GM19438 (cell line): ENCODE measurements at regions not wholly inside any gene's neighbourhood (a gene's known extent, or its start where the extent isn't known, plus 50 kb on each side); places are given as distances from the start of the nearest gene placed in this dataset.

ENCODE experiments used
- ATAC-seq: cut with Tn5 transposase; IDR thresholded peaks from one replicate; pipeline ENCODE4 v1.9.1; 2021; ENCODE audit warnings: low read depth; ENCODE audit not compliant: unreplicated experiment

GRCh38 chr4:155077452-155078229 is 130.8 kb upstream of the NPY2R start:
- ATAC-seq = no peak

- no peak for ATAC-seq
Measured at GRCh38 chr4:155079871-155080270, 128.6 kb upstream of the NPY2R start.

GRCh38 chr4:155081222-155081621 is 127.2 kb upstream of the NPY2R start:
- ATAC-seq = no peak

- ATAC-seq = no peak
Measured at GRCh38 chr4:155085843-155086530, 122.4 kb upstream of the NPY2R start.

GRCh38 chr4:155094201-155094820 is 114.1 kb upstream of the NPY2R start:
- ATAC-seq = no peak

- ATAC-seq = no peak
Measured at GRCh38 chr4:155099231-155099630, 109.2 kb upstream of the NPY2R start.

GRCh38 chr4:155106629-155107028 is 101.8 kb upstream of the NPY2R start:
- ATAC-seq = no peak

- ATAC-seq = no peak
Measured at GRCh38 chr4:155107059-155107458, 101.4 kb upstream of the NPY2R start.

- ATAC-seq = no peak
Measured at GRCh38 chr4:155114790-155115189, 93.6 kb upstream of the NPY2R start.

GRCh38 chr4:155119006-155119405 is 89.4 kb upstream of the NPY2R start:
- no peak for ATAC-seq

- no peak for ATAC-seq
Measured at GRCh38 chr4:155120536-155120935, 87.9 kb upstream of the NPY2R start.

GRCh38 chr4:155122382-155122781 is 86.1 kb upstream of the NPY2R start:
- no peak for ATAC-seq

GRCh38 chr4:155134136-155134535 is 74.3 kb upstream of the NPY2R start:
- no peak for ATAC-seq

GRCh38 chr4:155140889-155141288 is 67.5 kb upstream of the NPY2R start:
- ATAC-seq = no peak

- no peak for ATAC-seq
Measured at GRCh38 chr4:155143512-155143911, 64.9 kb upstream of the NPY2R start.
